Loucy (cell line): ENCODE measurements at regions not wholly inside any gene's neighbourhood (a gene's known extent, or its start where the extent isn't known, plus 50 kb on each side); places are given as distances from the start of the nearest gene placed in this dataset.

Experiments used
- CTCF ChIP-seq: fragments of 200-600 bp; sonication (generic); conservative IDR thresholded peaks from 2 replicates; pipeline ENCODE4 v1.5.1; 2014; ENCODE audit warnings: mild to moderate bottlenecking, antibody characterized with exemption, low read length
- EZH2phosphoT487 ChIP-seq: fragments of 200-600 bp; IDR thresholded peaks from 2 replicates; pipeline ENCODE4 v1.6.1; 2018; ENCODE audit warnings: antibody characterized with exemption, mild to moderate bottlenecking, moderate library complexity, borderline replicate concordance

- TF ChIP-seq CTCF (no peak), EZH2phosphoT487 (no peak)
Observed at GRCh38 chr6:27541933-27542297, 69.0 kb upstream of the ZNF184 start.
